GM21825 (cell line): ENCODE measurements at regions not wholly inside any gene's neighbourhood (a gene's known extent, or its start where the extent isn't known, plus 50 kb on each side); places are given as distances from the start of the nearest gene placed in this dataset.
"Not testable (repeated sequence)": the region's sequence is repeated elsewhere in the genome, so short reads cannot be mapped to it uniquely, and the experiment has no call there.

ENCODE experiments used
- ATAC-seq: cut with Tn5 transposase; IDR thresholded peaks from one replicate; pipeline ENCODE4 v1.9.1; 2021; ENCODE audit warnings: mild to moderate bottlenecking, moderate library complexity; ENCODE audit not compliant: unreplicated experiment

- ATAC-seq, result no peak
Observed at GRCh38 chr20:57983082-57983481, 245.4 kb downstream of the ANKRD60 start.

DNA sequence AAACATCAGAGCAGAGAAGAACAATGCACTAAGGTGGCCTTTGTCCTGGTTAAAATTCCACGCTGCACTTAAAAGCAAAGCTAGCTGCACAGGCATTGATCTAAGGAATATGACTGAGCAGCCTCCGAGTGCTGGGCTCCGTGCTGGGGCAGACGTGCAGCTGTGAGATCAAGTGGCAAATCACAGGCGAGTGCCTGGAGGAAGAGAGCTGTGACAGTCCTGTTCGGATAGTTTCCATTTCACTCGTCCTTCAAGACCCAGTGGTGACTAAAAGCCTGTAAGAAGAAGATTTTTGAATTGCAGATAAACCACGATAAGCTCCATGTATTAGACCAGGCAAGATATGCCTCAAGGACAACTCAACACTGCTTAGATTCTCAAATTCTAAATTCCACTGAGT, 247.9 kb downstream of the ANKRD60 start:
- ATAC-seq, result no peak

- no peak for ATAC-seq
Observed at GRCh38 chr20:57977569-57977968, 250.9 kb downstream of the ANKRD60 start.

- no peak for ATAC-seq
Observed at GRCh38 chr20:57977141-57977540, 251.3 kb downstream of the ANKRD60 start.

DNA sequence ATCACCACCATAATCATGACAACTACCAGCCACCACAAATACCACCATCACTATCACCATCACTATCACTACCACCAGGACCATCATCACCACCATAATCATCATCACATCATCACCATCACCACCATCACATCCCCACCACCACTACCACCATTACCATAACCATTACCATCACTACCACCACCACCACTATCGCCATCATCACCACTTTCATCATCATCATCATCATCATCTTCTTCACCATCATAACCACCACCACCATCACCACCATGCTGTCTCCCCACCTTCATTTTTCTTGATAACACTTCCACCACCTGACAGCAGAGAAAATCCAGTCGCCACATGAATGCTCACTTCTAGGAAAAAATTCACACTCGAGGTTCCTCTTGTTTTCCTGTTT, 253.6 kb downstream of the ANKRD60 start:
- no peak for ATAC-seq

DNA sequence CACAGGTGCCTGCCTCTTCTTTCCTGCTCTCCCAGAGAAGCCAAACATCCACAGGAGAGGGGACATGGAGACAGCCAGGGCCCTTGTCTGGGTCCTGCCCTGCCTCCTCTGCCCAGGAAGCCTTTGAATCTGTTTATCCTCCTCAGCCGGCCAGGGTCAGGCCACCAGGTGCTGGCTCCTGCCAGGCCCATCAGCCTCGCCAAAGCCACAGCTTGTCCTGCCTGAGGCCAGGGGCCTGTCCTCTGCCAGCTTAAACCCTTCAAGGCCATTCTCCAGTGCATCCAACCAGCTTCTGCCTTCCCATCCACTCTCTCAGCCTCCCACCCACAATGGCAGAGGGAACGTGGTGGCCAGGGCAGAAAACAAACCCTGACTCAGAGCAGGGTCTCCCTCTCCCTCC, 254.6 kb downstream of the ANKRD60 start:
- no peak for ATAC-seq

GRCh38 chr20:57971583-57971982, 256.9 kb downstream of the ANKRD60 start:
- ATAC-seq, result not testable (repeated sequence)

- no peak for ATAC-seq
Observed at GRCh38 chr20:57970856-57971255, 257.6 kb downstream of the ANKRD60 start.

- ATAC-seq, result no peak
Observed at GRCh38 chr20:57970116-57970515, 258.3 kb downstream of the ANKRD60 start.

GRCh38 chr20:57968120-57968519, 258.3 kb upstream of the PMEPA1 start:
- ATAC-seq, result no peak

DNA sequence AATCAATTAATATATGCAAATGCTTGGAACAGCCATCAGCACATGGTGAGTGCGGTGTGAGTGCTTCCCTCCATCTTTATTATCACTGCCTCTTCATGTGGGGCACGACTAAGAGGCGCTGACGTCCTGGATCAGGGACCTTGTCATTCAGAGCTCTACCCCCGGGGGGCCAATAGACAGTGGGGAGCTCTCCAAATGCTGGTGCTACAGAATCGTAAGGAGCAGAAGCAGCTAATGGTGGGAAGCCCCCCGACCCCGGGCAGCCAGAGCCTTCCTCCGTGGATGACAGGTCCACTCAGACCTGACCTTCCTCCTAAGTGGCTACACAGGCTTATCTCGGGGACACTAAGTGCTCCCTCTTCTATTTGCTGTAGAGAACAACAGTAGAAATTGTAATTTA, 257.5 kb upstream of the PMEPA1 start:
- no peak for ATAC-seq

DNA sequence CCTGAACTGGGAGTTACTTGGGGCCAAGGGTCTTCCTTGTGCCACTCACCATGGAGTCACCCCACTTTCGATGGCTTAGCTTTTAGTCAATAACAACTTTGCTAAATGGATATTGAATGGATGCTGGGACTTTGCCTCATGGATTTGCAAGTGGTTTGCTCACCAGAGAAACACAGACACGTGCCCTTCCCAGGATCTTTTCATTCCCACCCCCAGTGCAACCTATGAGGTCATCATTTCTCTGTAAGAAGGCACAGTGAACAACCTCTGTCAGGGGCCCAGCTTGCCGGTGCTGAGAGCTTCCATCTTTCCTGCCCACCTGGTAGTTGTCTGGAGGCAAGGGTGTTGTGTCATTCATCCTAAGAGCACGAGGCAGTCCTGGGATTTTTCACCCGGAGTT, 256.8 kb upstream of the PMEPA1 start:
- no peak for ATAC-seq

DNA sequence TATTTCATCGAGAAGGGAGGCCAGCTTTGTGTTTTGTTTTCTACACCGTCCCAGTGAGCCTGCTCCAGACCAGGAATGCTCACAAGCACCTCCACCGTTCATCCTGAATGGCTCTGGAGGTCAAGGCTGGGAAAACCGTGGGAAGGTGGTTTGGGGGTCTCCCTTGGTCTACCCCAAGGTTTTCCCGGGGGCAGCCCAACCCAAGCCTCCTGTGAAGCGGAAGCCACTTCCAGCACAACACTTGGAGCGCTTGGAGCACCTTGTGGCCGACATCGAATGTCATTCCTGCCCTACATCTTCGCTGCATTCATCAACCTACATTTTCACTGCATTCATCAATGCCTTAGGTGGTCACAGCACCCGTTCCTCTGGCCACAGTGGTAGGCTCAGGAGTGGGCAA, 255.6 kb upstream of the PMEPA1 start:
- ATAC-seq, result no peak

- no peak for ATAC-seq
Observed at GRCh38 chr20:57964011-57964862, 254.4 kb upstream of the PMEPA1 start.

GRCh38 chr20:57960803-57961575, 251.2 kb upstream of the PMEPA1 start:
- ATAC-seq, result no peak

DNA sequence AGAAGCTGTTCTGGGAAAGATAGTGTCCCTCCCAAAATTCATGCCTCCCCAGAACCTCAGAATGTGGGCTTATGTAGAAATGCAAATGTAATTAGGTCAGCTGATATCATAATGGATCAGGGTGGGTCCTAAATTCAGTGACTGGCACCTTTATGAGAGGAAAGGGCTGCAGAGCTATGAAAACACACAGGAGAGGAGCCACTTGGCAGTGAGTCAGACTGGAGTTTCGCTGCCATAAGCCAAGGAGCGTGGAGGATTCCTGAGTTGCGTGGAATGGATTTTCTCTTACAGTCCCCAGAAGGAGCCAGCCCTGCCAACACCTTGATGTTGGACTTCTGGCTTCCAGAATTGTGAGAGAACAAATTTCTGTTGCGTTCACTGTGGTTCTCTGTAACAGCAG, 249.8 kb upstream of the PMEPA1 start:
- ATAC-seq, result no peak

DNA sequence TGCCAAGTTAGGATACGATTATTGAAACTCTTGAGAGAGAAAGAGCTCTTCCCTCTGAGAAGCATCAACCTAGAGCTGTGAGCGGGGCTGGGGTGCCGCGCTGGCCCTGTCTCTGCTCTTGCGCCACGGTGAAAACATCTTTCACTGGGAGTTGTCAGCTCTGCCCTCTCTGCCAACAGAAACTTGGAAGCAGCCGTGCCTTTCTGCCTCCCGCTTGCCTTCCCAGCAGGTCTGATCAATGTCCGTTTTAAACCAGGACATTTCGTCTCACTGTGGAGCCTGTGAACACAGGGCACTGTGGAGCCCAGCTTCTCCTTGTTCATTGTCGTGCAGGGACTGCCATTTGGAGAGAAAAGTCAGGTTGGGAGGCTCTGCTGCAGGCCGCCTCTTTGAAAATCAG, 249.2 kb upstream of the PMEPA1 start:
- no peak for ATAC-seq

DNA sequence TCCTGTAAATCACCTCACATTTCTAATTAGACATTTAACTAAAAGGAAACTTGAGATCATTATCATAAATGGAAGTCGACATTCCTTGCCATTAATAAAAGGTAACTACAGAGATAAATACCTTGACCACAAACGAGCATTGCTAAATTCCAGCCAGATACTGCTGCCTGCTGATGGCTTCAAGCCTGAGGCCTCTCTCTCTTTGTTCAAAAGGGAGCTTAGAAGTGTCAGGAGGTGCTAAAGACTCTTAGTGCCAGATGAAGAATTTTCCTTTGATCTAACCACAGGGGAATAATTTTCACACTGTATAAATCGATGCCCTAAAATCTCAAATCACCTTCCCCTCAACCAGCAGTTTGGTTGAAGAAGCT, 248.2 kb upstream of the PMEPA1 start:
- no peak for ATAC-seq

- ATAC-seq, result no peak
Observed at GRCh38 chr20:57957411-57958049, 247.7 kb upstream of the PMEPA1 start.

GRCh38 chr20:57953638-57954037, 243.8 kb upstream of the PMEPA1 start:
- ATAC-seq, result no peak

DNA sequence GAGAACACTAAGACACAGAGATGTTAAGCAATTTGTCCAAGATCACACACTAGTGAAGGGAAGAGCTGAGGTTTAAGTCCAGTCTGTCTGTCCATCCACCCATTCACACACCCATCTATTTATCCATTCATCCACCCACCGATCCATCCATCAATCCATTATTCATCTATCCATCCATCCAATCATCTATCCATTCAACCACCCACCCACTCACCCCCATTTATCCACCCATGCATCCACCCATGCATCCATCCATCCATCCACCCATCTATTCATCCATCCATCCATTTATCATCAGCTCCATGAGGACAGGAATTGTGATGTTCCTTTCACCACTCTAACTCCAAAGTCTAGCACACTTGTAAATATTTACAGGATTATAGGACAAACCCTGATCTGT, 242.3 kb upstream of the PMEPA1 start:
- ATAC-seq, result no peak

GRCh38 chr20:57951549-57951948, 241.7 kb upstream of the PMEPA1 start:
- ATAC-seq, result no peak
